HepG2 (cell line): ENCODE measurements at regions not wholly inside any gene's neighbourhood (a gene's known extent, or its start where the extent isn't known, plus 50 kb on each side); places are given as distances from the start of the nearest gene placed in this dataset.

Experiments used
- ATAC-seq: fragments of 200-7000 bp; cut with Tn5 transposase; 3 replicates; pipeline ENCODE4 v1.9.1; 2020; ENCODE audit warnings: mild to moderate bottlenecking, moderate library complexity
- BruUV-seq: library from RNA; stranded (reverse); fragments of 400-500 nt; replicated peaks from 2 replicates; lab custom pipeline; 2021; lab: Mats Ljungman, UMichigan
- CTCF ChIA-PET: fragments of 300-600 bp; formaldehyde crosslinking; extraction: SDS; loops from one replicate; lab custom pipeline; 2021; ENCODE audit warnings: low total read pairs, inconsistent platforms, low intra/inter-chr PET ratio; lab: Yijun Ruan, JAX
- POLR2A ChIA-PET: fragments of 350-600 bp; sonication (Branson Sonifier 250); formaldehyde crosslinking; loops from one replicate; lab custom pipeline; 2020; ENCODE audit warnings: antibody characterized with exemption, inconsistent platforms; lab: Yijun Ruan, JAX
- DNase-seq: peaks from one replicate; pipeline ENCODE4 v3.0.0-alpha.2; 2015; ENCODE audit warnings: low spot score
- FAIRE-seq: peaks from 3 replicates; lab custom pipeline; 2011; peaks lifted over from hg19 to GRCh38; lab: Jason Lieb, UNC
- H2AFZ ChIP-seq: one replicate; pipeline ENCODE4 v1.6.1; 2011; ENCODE audit warnings: low read length, inconsistent platforms
- H3K27ac ChIP-seq: fragments of 300-600 bp; 3 replicates; pipeline ENCODE4 v1.8.0; 2011; ENCODE audit warnings: mixed run types, mild to moderate bottlenecking, mixed read lengths, low read length, inconsistent platforms; ENCODE audit not compliant: insufficient read depth; ENCODE audit errors: extremely low read length
- H3K27me3 ChIP-seq, 2 experiments: fragments of 200-600 bp in 1 of 2; 2 replicates in 1 of 2; 3 replicates in 1 of 2; pipeline versions ENCODE4 v1.6.0 to v1.8.0; 2011; ENCODE audit warnings: low read length in 2 of 2, mild to moderate bottlenecking in 2 of 2, moderate library complexity in 2 of 2, inconsistent platforms in 1 of 2; ENCODE audit not compliant: insufficient read depth in 2 of 2, control insufficient read depth in 1 of 2
- H3K36me3 ChIP-seq, 2 experiments: fragments of 200-600 bp in 1 of 2; replicated peaks in 1 of 2; 2 replicates in 1 of 2; 3 replicates in 1 of 2; pipeline versions ENCODE4 v1.5.1 to v1.8.0; 2011; ENCODE audit warnings: low read length in 2 of 2, inconsistent platforms in 1 of 2; ENCODE audit not compliant: insufficient read depth in 2 of 2, control insufficient read depth in 1 of 2
- H3K4me1 ChIP-seq: 2 replicates; pipeline ENCODE4 v1.5.1; 2012; ENCODE audit warnings: low read length, inconsistent platforms; ENCODE audit not compliant: insufficient read depth
- H3K4me2 ChIP-seq: 2 replicates; pipeline ENCODE4 v1.6.0; 2011; ENCODE audit warnings: low read depth, low read length, inconsistent platforms
- H3K4me3 ChIP-seq, 3 experiments: fragments of 200-600 bp in 1 of 3; sonication (generic), shearing (Covaris generic) in 1 of 3; replicated peaks in 1 of 3; 2 replicates each; pipeline ENCODE4 v1.5.1; 2011 to 2016; ENCODE audit warnings: low read length in 3 of 3, inconsistent platforms in 2 of 3, low read depth in 2 of 3, mild to moderate bottlenecking in 2 of 3, control low read depth in 1 of 3, mixed read lengths in 1 of 3; ENCODE audit not compliant: insufficient read depth in 1 of 3
- H3K79me2 ChIP-seq: one replicate; pipeline ENCODE4 v1.6.1; 2011; ENCODE audit warnings: low read length, inconsistent platforms; ENCODE audit not compliant: insufficient read depth
- H3K9ac ChIP-seq: 2 replicates; pipeline ENCODE4 v1.6.0; 2011; ENCODE audit warnings: mild to moderate bottlenecking, low read depth, low read length, inconsistent platforms; ENCODE audit not compliant: insufficient read depth
- H3K9me3 ChIP-seq: 2 replicates; pipeline ENCODE4 v1.5.1; 2012; ENCODE audit warnings: mild to moderate bottlenecking, low read length
- H4K20me1 ChIP-seq: 2 replicates; pipeline ENCODE4 v1.6.0; 2011; ENCODE audit warnings: inconsistent platforms, mild to moderate bottlenecking, low read length, moderate library complexity; ENCODE audit not compliant: insufficient read depth
- ELF3 ChIP-seq: IDR thresholded peaks from 2 replicates; pipeline ENCODE4 v1.6.1; 2016; ENCODE audit warnings: missing genetic modification reagents, missing compliant biosample characterization
- EP300 ChIP-seq, 3 experiments: sonication (generic) in 1 of 3; formaldehyde crosslinking in 1 of 3; IDR thresholded peaks; 2 replicates each; pipeline versions ENCODE4 v1.5.1 to v1.6.1; 2011 to 2020; ENCODE audit warnings: low read depth in 2 of 3, low read length in 2 of 3, borderline replicate concordance in 1 of 3, improper control_type of control experiment in 1 of 3, mild to moderate bottlenecking in 1 of 3, missing genetic modification reagents in 1 of 3, moderate library complexity in 1 of 3
- MATR3 ChIP-seq: sonication (generic); formaldehyde crosslinking; IDR thresholded peaks from 2 replicates; pipeline ENCODE4 v1.4.0; 2020; ENCODE audit warnings: missing genetic modification reagents
- NPAS2 ChIP-seq: sonication (generic); formaldehyde crosslinking; IDR thresholded peaks from 2 replicates; pipeline ENCODE4 v1.8.0; 2022; ENCODE audit warnings: mild to moderate bottlenecking, missing genetic modification reagents, borderline replicate concordance
- STAT5B ChIP-seq: sonication (generic); formaldehyde crosslinking; IDR thresholded peaks from 2 replicates; pipeline ENCODE4 v1.4.0; 2020; ENCODE audit warnings: missing genetic modification reagents
- TCF7 ChIP-seq: sonication (generic); IDR thresholded peaks from 2 replicates; pipeline ENCODE4 v1.6.1; 2016; ENCODE audit warnings: antibody characterized with exemption, low read depth
- ZEB1 ChIP-seq: IDR thresholded peaks from 2 replicates; pipeline ENCODE4 v1.6.1; 2012; ENCODE audit warnings: mild to moderate bottlenecking, low read depth, inconsistent platforms; ENCODE audit not compliant: insufficient replicate concordance
- ZFP37 ChIP-seq: sonication (generic); formaldehyde crosslinking; IDR thresholded peaks from 2 replicates; pipeline ENCODE4 v1.4.0; 2020; ENCODE audit warnings: missing genetic modification reagents, borderline replicate concordance
- ZFP82 ChIP-seq: sonication (generic); formaldehyde crosslinking; IDR thresholded peaks from 2 replicates; pipeline ENCODE4 v1.5.1; 2020; ENCODE audit warnings: mild to moderate bottlenecking, missing genetic modification reagents, borderline replicate concordance
- ZNF501 ChIP-seq: sonication (generic); formaldehyde crosslinking; IDR thresholded peaks from 2 replicates; pipeline ENCODE4 v1.5.1; 2020; ENCODE audit warnings: mild to moderate bottlenecking, moderate library complexity, missing genetic modification reagents
- ZNF549 ChIP-seq: sonication (generic); formaldehyde crosslinking; IDR thresholded peaks from 2 replicates; pipeline ENCODE4 v1.5.0; 2020; ENCODE audit warnings: missing genetic modification reagents
- ZNF569 ChIP-seq: sonication (generic); formaldehyde crosslinking; IDR thresholded peaks from 2 replicates; pipeline ENCODE4 v1.5.0; 2020; ENCODE audit warnings: mild to moderate bottlenecking, missing genetic modification reagents, moderate library complexity, borderline replicate concordance
- ZNF598 ChIP-seq: sonication (generic); formaldehyde crosslinking; IDR thresholded peaks from 2 replicates; pipeline ENCODE4 v1.5.1; 2020; ENCODE audit warnings: mild to moderate bottlenecking, missing genetic modification reagents, borderline replicate concordance
- ZNF788 ChIP-seq: sonication (generic); formaldehyde crosslinking; IDR thresholded peaks from 2 replicates; pipeline ENCODE4 v1.5.0; 2020; ENCODE audit warnings: mild to moderate bottlenecking, missing genetic modification reagents, borderline replicate concordance
- WGBS: methylation state at CpG from one replicate; pipeline ENCODE4 v1.1.6; 2017; ENCODE audit warnings: low lambda C conversion rate; 5-methylcytosine and 5-hydroxymethylcytosine counted together
- in situ Hi-C: cut with HindIII; loops from 2 replicates; pipeline ENCODE4 v1.10.0; 2017; ENCODE audit warnings: low pct_unique_long_range_greater_than_20kb; ENCODE audit not compliant: extremely low pct_ligation_motif_present
- intact Hi-C: fragments of 100-400 bp; cut with micrococcal nuclease; formaldehyde crosslinking; loops from one replicate; pipeline ENCODE4 v1.10.0; 2022; ENCODE audit not compliant: unreplicated experiment

DNA sequence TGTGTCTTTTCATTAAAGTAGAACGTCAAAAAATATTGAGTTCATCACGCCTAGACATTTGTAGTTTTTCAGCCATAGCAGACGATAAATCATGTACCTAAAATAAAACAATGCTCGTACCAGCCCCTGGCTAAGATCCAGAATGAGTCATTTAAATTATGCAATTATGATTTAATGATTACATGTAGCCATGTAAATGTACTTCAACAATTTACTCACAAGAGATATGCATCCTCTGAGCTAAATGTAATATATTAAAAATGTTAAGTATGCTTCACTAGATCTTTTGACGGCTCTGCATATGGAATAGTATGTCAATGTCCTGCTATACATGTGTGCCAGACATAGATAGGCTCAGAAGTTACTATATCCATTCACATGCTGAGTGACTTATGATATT is 1077.8 kb downstream of the ARAP2 start:
- no peaks in the 10 kb centered on the region for H3K9me3 ChIP-seq
- H3K4me3 ChIP-seq, result no peak overlapping the region
- DNase-seq, result no peak
- H3K79me2 ChIP-seq, result no peaks in the 10 kb centered on the region
- in situ Hi-C loops (no loop called here), intact Hi-C loops (no loop called here)
- no peaks in the 10 kb centered on the region for H4K20me1 ChIP-seq
- BruUV-seq, result no TSS peak
- no peak overlapping the region for H3K27ac ChIP-seq
- H3K27me3 ChIP-seq, result no peaks in the 10 kb centered on the region
- no peak overlapping the region for H2AFZ ChIP-seq
- TF ChIP-seq MATR3 (CRISPR knock-in tag), result no peak
- TF ChIP-seq STAT5B (CRISPR knock-in tag), result no peak
- TF ChIP-seq ZNF569 (CRISPR knock-in tag), result no peak
- no peak for TF ChIP-seq TCF7
- TF ChIP-seq ZNF598 (CRISPR knock-in tag), result no peak
- no peak for TF ChIP-seq ZNF501 (CRISPR knock-in tag)
- no peak for TF ChIP-seq EP300 (IDR thresholded peaks at IDR 0.05; ENCODE audit: low read depth in 2 of 2, low read length in 2 of 2)
- TF ChIP-seq EP300 (CRISPR knock-in tag; IDR thresholded peaks at IDR 0.05; ENCODE audit: borderline replicate concordance), result no peak
- TF ChIP-seq ELF3 (CRISPR knock-in tag), result no peak
- no peak for TF ChIP-seq ZEB1
- TF ChIP-seq ZFP82 (CRISPR knock-in tag), result no peak
- no peak for TF ChIP-seq ZFP37 (CRISPR knock-in tag)
- TF ChIP-seq NPAS2 (CRISPR knock-in tag), result no peak
- no peak for TF ChIP-seq ZNF788 (CRISPR knock-in tag)
- no peak for TF ChIP-seq ZNF549 (CRISPR knock-in tag)
- H3K36me3 ChIP-seq, result no peaks in the 10 kb centered on the region
- CTCF ChIA-PET, result no interaction called here
- H3K4me2 ChIP-seq, result no peak overlapping the region
- FAIRE-seq, result no peak
- 3% methylated on average over 5 of the region's 5 CpGs for WGBS
- H3K9ac ChIP-seq, result no peak overlapping the region
- POLR2A ChIA-PET, result no interaction called here
- no peak for ATAC-seq
- H3K4me1 ChIP-seq, result no peaks in the 10 kb centered on the region
